ENCODE measurements at regions not wholly inside any gene's neighbourhood (a gene's known extent, or its start where the extent isn't known, plus 50 kb on each side); places are given as distances from the start of the nearest gene placed in this dataset. TPM values are rescaled to one million over a fixed set of nuclear protein-coding genes. Genes with fewer than 3 reads are reported as not detected.

DNA sequence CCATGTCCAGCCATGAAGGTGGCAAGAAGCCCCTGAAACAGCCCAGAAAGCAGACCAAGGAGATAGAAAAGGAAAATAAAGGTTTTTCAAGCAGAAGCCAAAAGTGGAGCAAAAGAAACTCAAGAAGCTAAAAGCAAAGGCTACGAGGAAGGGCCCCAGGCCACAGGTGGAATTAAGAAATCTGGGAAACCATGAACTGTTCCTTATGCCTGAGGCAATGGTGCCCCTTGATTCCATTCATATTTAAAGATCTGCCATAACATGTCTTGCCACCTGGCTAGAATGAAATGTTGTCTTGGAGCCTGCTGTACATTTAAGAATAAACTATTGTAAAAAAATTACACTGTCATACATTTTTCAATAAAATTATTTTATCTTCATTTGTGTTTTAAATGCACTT lies 59.5 kb upstream of the TARS1 start:
- no peaks in the 10 kb centered on the region for H3K9me1 ChIP-seq (ENCODE audit: control insufficient read depth, insufficient read depth, low read length)
- H3K9me3 ChIP-seq (replicated peaks; ENCODE audit: control insufficient read depth, insufficient read depth, low read depth, low read length) = no peaks in the 10 kb centered on the region
- H2AFZ ChIP-seq (ENCODE audit: low read depth, low read length) = no peak overlapping the region
- FAIRE-seq = no peak
- no peak for ATAC-seq
- TF ChIP-seq MCM5 (IDR thresholded peaks at IDR 0.05; ENCODE audit: low read depth) (no peak), GABPB2 (CRISPR knock-in tag; conservative IDR thresholded peaks at IDR 0.05) (no peak), ATF1 (CRISPR knock-in tag; IDR thresholded peaks at IDR 0.05) (no peak), ATF1 (tag; IDR thresholded peaks at IDR 0.05) (no peak), ASH1L (IDR thresholded peaks at IDR 0.05; ENCODE audit: borderline replicate concordance, low read depth, partially characterized antibody) (no peak), KHSRP (IDR thresholded peaks at IDR 0.05) (no peak), SUPT5H (IDR thresholded peaks at IDR 0.05) (no peak), ZNF140 (CRISPR knock-in tag; IDR thresholded peaks at IDR 0.05) (no peak), FOXA1 (IDR thresholded peaks at IDR 0.05; ENCODE audit: borderline replicate concordance) (no peak)
- H3K4me3 ChIP-seq = no peak overlapping the region
- WGBS (ENCODE audit: insufficient coverage, low coverage, missing lambda C conversion rate) = 10% methylated on average over 1 of the region's 1 CpG
- BruUV-seq (replicated peaks) = no TSS peak
- no peaks in the 10 kb centered on the region for H3K36me3 ChIP-seq (ENCODE audit: control insufficient read depth, insufficient read depth, low read length)
- no peaks in the 10 kb centered on the region for H4K20me1 ChIP-seq (replicated peaks; ENCODE audit: control insufficient read depth, insufficient read depth, low read length)
- H3K27ac ChIP-seq (ENCODE audit: extremely low read depth, low read depth, low read length) = no peak overlapping the region
- no peak overlapping the region for H3K9ac ChIP-seq (ENCODE audit: insufficient read depth in 1 of 2, low read depth in 2 of 2, low read length in 2 of 2)
- CTCF ChIA-PET (ENCODE audit: low intra/inter-chr PET ratio) = interaction anchor here (0.6 kb wide), 1 partner anchor 755 kb away, joined by 3 read pairs; no protein-coding TSS in a partner anchor
- in situ Hi-C loops (cut with MboI) (no loop called here), intact Hi-C loops (cut with micrococcal nuclease) (no loop called here)
- no peak overlapping the region for H3K4me2 ChIP-seq (ENCODE audit: insufficient read depth, low read length)
- POLR2A ChIA-PET = no interaction called here
- no peaks in the 10 kb centered on the region for H3K79me2 ChIP-seq (ENCODE audit: control insufficient read depth, insufficient read depth, low read length)
- no peak for DNase-seq (ENCODE audit: extremely low read depth in 1 of 4, low spot score in 3 of 4)
- no peaks in the 10 kb centered on the region for H3K27me3 ChIP-seq (ENCODE audit: control insufficient read depth in 2 of 2, insufficient read depth in 2 of 2, low read length in 2 of 2)
- H3K4me1 ChIP-seq (replicated peaks in 1 of 2; ENCODE audit: control insufficient read depth in 2 of 2, insufficient read depth in 2 of 2, low read length in 2 of 2) = no peaks in the 10 kb centered on the region

Small RNAs in the stretch of these regions (small RNA-seq; reads per million reads assigned to genes)
- gene AC010343.2 (not detected), gene AC025459.1 (not detected)
